Smooth muscle cell (in vitro differentiated cells): ENCODE measurements at regions not wholly inside any gene's neighbourhood (a gene's known extent, or its start where the extent isn't known, plus 50 kb on each side); places are given as distances from the start of the nearest gene placed in this dataset.

Source experiments
- DNase-seq: peaks from one replicate; lab custom pipeline; 2025; ENCODE audit not compliant: unreplicated experiment; lab: John Stamatoyannopoulos, UW
- H2AFZ ChIP-seq: fragments of 200-600 bp; sonication (generic); 2 replicates; pipeline ENCODE4 v1.6.0; 2016; ENCODE audit warnings: antibody characterized with exemption, low read depth, mild to moderate bottlenecking
- H3F3A ChIP-seq: fragments of 200-600 bp; sonication (generic); 2 replicates; pipeline ENCODE4 v1.6.0; 2017; ENCODE audit warnings: antibody characterized with exemption, low read depth
- H3K27ac ChIP-seq: fragments of 200-600 bp; sonication (generic); 2 replicates; pipeline ENCODE4 v1.5.1; 2016; ENCODE audit warnings: low read depth, mild to moderate bottlenecking
- H3K27me3 ChIP-seq: fragments of 200-600 bp; sonication (generic); 2 replicates; pipeline ENCODE4 v1.6.1; 2016; ENCODE audit warnings: low read depth, mild to moderate bottlenecking
- H3K36me3 ChIP-seq: fragments of 200-600 bp; sonication (generic); 2 replicates; pipeline ENCODE4 v1.5.1; 2016; ENCODE audit warnings: low read depth
- H3K4me1 ChIP-seq: fragments of 200-600 bp; sonication (generic); 2 replicates; pipeline ENCODE4 v1.5.1; 2016; ENCODE audit warnings: low read depth
- H3K4me2 ChIP-seq: fragments of 200-600 bp; sonication (generic); 2 replicates; pipeline ENCODE4 v1.6.0; 2016; ENCODE audit warnings: mild to moderate bottlenecking
- H3K4me3 ChIP-seq: fragments of 200-600 bp; sonication (generic); 2 replicates; pipeline ENCODE4 v1.5.1; 2016; ENCODE audit warnings: mild to moderate bottlenecking
- H3K79me2 ChIP-seq: fragments of 200-600 bp; sonication (generic); 2 replicates; pipeline ENCODE4 v1.6.0; 2016; ENCODE audit warnings: low read depth, mild to moderate bottlenecking
- H3K9ac ChIP-seq: fragments of 200-600 bp; sonication (generic); 2 replicates; pipeline ENCODE4 v1.6.0; 2016; ENCODE audit warnings: low read depth
- H3K9me3 ChIP-seq: fragments of 200-600 bp; sonication (generic); replicated peaks from 2 replicates; pipeline ENCODE4 v1.5.1; 2016; ENCODE audit warnings: low read depth
- H4K20me1 ChIP-seq: fragments of 200-600 bp; sonication (generic); 2 replicates; pipeline ENCODE4 v1.6.0; 2016; ENCODE audit warnings: low read depth
- WGBS: methylation state at CpG from one replicate; pipeline ENCODE4 v1.1.7; 2016; ENCODE audit warnings: low lambda C conversion rate; 5-methylcytosine and 5-hydroxymethylcytosine counted together
- TF ChIP-seq, protein P1 (sequence below): fragments of 200-600 bp; sonication (generic); IDR thresholded peaks from 2 replicates; pipeline ENCODE4 v1.5.1; 2017; ENCODE audit warnings: borderline replicate concordance, mild to moderate bottlenecking, antibody characterized with exemption; ENCODE audit not compliant: insufficient read depth, poor library complexity, severe bottlenecking

DNA sequence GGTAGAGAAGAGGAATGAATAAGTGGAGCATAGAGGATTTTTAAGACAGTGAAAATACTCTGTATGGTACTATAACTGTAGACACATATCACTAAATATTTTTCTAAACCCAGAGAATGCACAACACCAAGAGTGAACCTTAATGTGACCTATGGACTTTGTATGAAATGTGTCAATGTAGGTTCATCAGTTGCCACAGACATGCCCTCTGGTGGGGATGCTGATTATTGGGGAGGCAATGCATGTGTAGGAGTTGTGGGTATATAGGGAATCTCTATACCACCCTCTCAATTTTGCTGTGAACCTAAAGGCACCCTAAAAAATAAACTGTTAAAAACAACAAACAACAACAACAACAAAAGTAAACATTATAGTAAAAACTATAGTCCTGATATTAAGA, 293.7 kb downstream of the RNF144B start:
- no peak overlapping the region for H3K4me3 ChIP-seq
- TF ChIP-seq, protein P1, sequence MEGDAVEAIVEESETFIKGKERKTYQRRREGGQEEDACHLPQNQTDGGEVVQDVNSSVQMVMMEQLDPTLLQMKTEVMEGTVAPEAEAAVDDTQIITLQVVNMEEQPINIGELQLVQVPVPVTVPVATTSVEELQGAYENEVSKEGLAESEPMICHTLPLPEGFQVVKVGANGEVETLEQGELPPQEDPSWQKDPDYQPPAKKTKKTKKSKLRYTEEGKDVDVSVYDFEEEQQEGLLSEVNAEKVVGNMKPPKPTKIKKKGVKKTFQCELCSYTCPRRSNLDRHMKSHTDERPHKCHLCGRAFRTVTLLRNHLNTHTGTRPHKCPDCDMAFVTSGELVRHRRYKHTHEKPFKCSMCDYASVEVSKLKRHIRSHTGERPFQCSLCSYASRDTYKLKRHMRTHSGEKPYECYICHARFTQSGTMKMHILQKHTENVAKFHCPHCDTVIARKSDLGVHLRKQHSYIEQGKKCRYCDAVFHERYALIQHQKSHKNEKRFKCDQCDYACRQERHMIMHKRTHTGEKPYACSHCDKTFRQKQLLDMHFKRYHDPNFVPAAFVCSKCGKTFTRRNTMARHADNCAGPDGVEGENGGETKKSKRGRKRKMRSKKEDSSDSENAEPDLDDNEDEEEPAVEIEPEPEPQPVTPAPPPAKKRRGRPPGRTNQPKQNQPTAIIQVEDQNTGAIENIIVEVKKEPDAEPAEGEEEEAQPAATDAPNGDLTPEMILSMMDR, result no peak

DNA sequence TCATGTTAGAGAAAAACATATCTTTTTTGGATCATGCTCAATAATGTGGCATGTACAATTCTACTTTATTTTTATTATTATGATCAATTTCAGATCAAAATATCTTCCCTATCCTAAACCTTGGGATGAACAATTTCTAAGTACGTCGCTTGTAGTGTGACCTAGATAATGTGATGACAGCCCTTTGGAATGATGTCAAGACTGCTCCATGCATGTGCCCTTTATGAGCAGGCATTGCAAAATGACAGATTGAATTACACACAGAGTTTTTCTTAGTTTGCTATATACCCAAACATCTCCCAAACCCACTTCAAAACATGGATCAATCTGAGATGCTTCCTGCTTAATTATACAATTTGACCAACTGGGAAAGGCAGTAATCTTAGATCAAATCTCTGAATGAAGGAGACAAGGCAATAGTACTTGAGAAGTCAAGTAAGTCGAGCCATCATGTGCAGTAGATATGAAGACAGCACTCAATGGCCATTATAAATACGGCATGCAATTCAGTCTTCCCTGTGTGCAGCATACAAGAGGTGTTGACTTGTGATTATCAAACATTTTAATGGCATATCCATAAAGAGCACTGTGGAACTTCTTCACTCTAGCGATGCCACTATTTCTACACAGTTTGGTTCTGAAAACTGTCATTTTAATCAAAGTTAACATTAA, 294.8 kb downstream of the RNF144B start:
- Histone ChIP-seq H3K27me3 (no peaks in the 10 kb centered on the region), H3K9ac (no peak overlapping the region), H3K4me1 (no peaks in the 10 kb centered on the region), H3K36me3 (no peaks in the 10 kb centered on the region), H3F3A (no peaks in the 10 kb centered on the region), H3K4me2 (no peak overlapping the region), H3K9me3 (no peaks in the 10 kb centered on the region), H2AFZ (no peak overlapping the region), H3K4me3 (no peak overlapping the region), H3K27ac (no peak overlapping the region), H3K79me2 (no peaks in the 10 kb centered on the region), H4K20me1 (no peaks in the 10 kb centered on the region)
- WGBS, result 80% methylated on average over 5 of the region's 5 CpGs
- no peak for DNase-seq
- TF ChIP-seq, protein P1, result no peak

More for the DNA sequence above, 293.7 kb downstream of the RNF144B start:
- DNase-seq, result no peak
- no peaks in the 10 kb centered on the region for H4K20me1 ChIP-seq
- no peak overlapping the region for H2AFZ ChIP-seq
- no peaks in the 10 kb centered on the region for H3K9me3 ChIP-seq
- H3K27me3 ChIP-seq, result no peaks in the 10 kb centered on the region
- H3K36me3 ChIP-seq, result no peaks in the 10 kb centered on the region
- H3K4me2 ChIP-seq, result no peak overlapping the region
- H3K27ac ChIP-seq, result no peak overlapping the region
- no peaks in the 10 kb centered on the region for H3K4me1 ChIP-seq
- H3K9ac ChIP-seq, result no peak overlapping the region
- no peaks in the 10 kb centered on the region for H3F3A ChIP-seq
- no peaks in the 10 kb centered on the region for H3K79me2 ChIP-seq

DNA sequence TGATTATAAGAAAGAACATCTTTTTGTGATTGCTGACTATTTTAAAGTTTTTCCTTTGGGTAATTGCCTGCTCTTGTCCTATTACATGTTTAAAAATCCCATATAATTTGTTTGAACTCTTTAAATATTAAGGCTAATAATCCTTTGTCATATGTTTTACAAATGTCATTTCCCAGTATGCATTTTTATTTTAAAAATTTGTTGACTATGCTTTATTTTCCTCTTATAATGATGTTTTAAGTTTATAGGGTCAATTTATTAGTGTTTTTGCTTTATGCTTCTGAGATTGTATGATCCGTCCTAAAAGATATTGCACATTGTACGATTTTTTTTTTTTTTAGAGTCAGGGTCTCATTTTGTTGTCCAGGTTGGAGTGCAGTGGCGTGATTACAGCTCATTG, 297.2 kb downstream of the RNF144B start:
- Histone ChIP-seq H3K27me3 (no peaks in the 10 kb centered on the region), H3K36me3 (no peaks in the 10 kb centered on the region), H4K20me1 (no peaks in the 10 kb centered on the region), H3K27ac (no peak overlapping the region), H3K4me3 (no peak overlapping the region), H3K79me2 (no peaks in the 10 kb centered on the region), H3K9ac (no peak overlapping the region), H2AFZ (no peak overlapping the region), H3F3A (no peaks in the 10 kb centered on the region), H3K9me3 (no peaks in the 10 kb centered on the region), H3K4me1 (no peaks in the 10 kb centered on the region), H3K4me2 (no peak overlapping the region)
- TF ChIP-seq, protein P1, result no peak
- no peak for DNase-seq
- WGBS, result 82% methylated on average over 3 of the region's 3 CpGs
